Keratinocyte (primary cell): ENCODE measurements at regions not wholly inside any gene's neighbourhood (a gene's known extent, or its start where the extent isn't known, plus 50 kb on each side); places are given as distances from the start of the nearest gene placed in this dataset.

Source experiments
- DNase-seq: peaks from one replicate; pipeline ENCODE4 v3.0.0-alpha.2; 2011; ENCODE audit warnings: low read depth, missing footprints, low spot score
- FAIRE-seq: peaks from 2 replicates; lab custom pipeline; 2011; peaks lifted over from hg19 to GRCh38; lab: Jason Lieb, UNC
- H2AFZ ChIP-seq: 2 replicates; pipeline ENCODE4 v1.6.0; 2012; ENCODE audit warnings: low read length, control low read depth, inconsistent platforms; ENCODE audit not compliant: control insufficient read depth
- H3K27ac ChIP-seq: 2 replicates; pipeline ENCODE4 v1.5.1; 2011; ENCODE audit warnings: low read length; ENCODE audit not compliant: control insufficient read depth, insufficient read depth
- H3K27me3 ChIP-seq: 3 replicates; pipeline ENCODE4 v1.6.0; 2011; ENCODE audit warnings: low read length; ENCODE audit not compliant: control insufficient read depth, insufficient read depth; ENCODE audit errors: extremely low read depth
- H3K36me3 ChIP-seq, 2 experiments: 2 replicates in 1 of 2; 3 replicates in 1 of 2; pipeline ENCODE4 v1.5.1; 2011; ENCODE audit warnings: low read length in 2 of 2, mild to moderate bottlenecking in 1 of 2; ENCODE audit not compliant: control insufficient read depth in 2 of 2, insufficient read depth in 2 of 2; ENCODE audit errors: extremely low read depth in 1 of 2
- H3K4me1 ChIP-seq: 3 replicates; pipeline ENCODE4 v1.5.1; 2011; ENCODE audit warnings: low read length; ENCODE audit not compliant: control insufficient read depth, insufficient read depth; ENCODE audit errors: extremely low read depth
- H3K4me2 ChIP-seq: 3 replicates; pipeline ENCODE4 v1.6.0; 2011; ENCODE audit warnings: low read depth, low read length; ENCODE audit not compliant: control insufficient read depth, insufficient read depth; ENCODE audit errors: extremely low read depth
- H3K4me3 ChIP-seq, 3 experiments: fragments of 200-600 bp in 1 of 3; sonication (generic) in 1 of 3; 2 replicates in 2 of 3; 3 replicates in 1 of 3; pipeline ENCODE4 v1.5.1; 2011 to 2016; ENCODE audit warnings: low read length in 3 of 3, mild to moderate bottlenecking in 3 of 3, control low read depth in 2 of 3, inconsistent platforms in 1 of 3, low read depth in 1 of 3, mixed read lengths in 1 of 3, mixed run types in 1 of 3, moderate library complexity in 1 of 3; ENCODE audit not compliant: control insufficient read depth in 2 of 3, insufficient read depth in 2 of 3; ENCODE audit errors: extremely low read depth in 1 of 3
- H3K79me2 ChIP-seq: 2 replicates; pipeline ENCODE4 v1.6.0; 2012; ENCODE audit warnings: low read length; ENCODE audit not compliant: control insufficient read depth, insufficient read depth
- H3K9ac ChIP-seq: 3 replicates; pipeline ENCODE4 v1.6.0; 2011; ENCODE audit warnings: low read length; ENCODE audit not compliant: control insufficient read depth, insufficient read depth; ENCODE audit errors: extremely low read depth
- H3K9me1 ChIP-seq: 3 replicates; pipeline ENCODE4 v1.6.0; 2011; ENCODE audit warnings: low read length; ENCODE audit not compliant: control insufficient read depth, insufficient read depth; ENCODE audit errors: extremely low read depth
- H3K9me3 ChIP-seq: 2 replicates; pipeline ENCODE4 v1.5.1; 2012; ENCODE audit warnings: low read depth, low read length; ENCODE audit not compliant: control insufficient read depth
- H4K20me1 ChIP-seq: 3 replicates; pipeline ENCODE4 v1.6.0; 2011; ENCODE audit warnings: low read length; ENCODE audit not compliant: control insufficient read depth, insufficient read depth; ENCODE audit errors: extremely low read depth
- CTCF ChIP-seq, 3 experiments: IDR thresholded peaks in 1 of 3; conservative IDR thresholded peaks in 1 of 3; optimal IDR thresholded peaks in 1 of 3; 2 replicates in 2 of 3; 3 replicates in 1 of 3; pipeline versions ENCODE3 to v1.5.1; 2011; ENCODE audit warnings: low read length in 3 of 3, mild to moderate bottlenecking in 3 of 3, moderate library complexity in 2 of 3, control low read depth in 1 of 3, inconsistent platforms in 1 of 3; ENCODE audit not compliant: insufficient read depth in 2 of 3; ENCODE audit errors: extremely low read depth in 1 of 3
- EZH2 ChIP-seq: IDR thresholded peaks from one replicate; pipeline ENCODE4 v1.6.1; 2012; ENCODE audit warnings: inconsistent platforms, mild to moderate bottlenecking, low read length, moderate library complexity
- dilution Hi-C: fragments of 300-500 bp; cut with MboI; formaldehyde crosslinking; loops from one replicate; pipeline ENCODE4 v1.7.0; 2020; ENCODE audit warnings: low sequenced_read_pairs; ENCODE audit not compliant: extremely low pct_ligation_motif_present

GRCh38 chr1:69230208-69230607 is 337.5 kb upstream of the LRRC7 start:
- H3K9me3 ChIP-seq: no peaks in the 10 kb centered on the region
- H3K36me3 ChIP-seq: no peaks in the 10 kb centered on the region
- no peak overlapping the region for H3K4me2 ChIP-seq
- no peaks in the 10 kb centered on the region for H3K27me3 ChIP-seq
- TF ChIP-seq EZH2: no peak
- H3K27ac ChIP-seq: no peak overlapping the region
- H3K4me1 ChIP-seq: no peaks in the 10 kb centered on the region
- dilution Hi-C loops: no loop called here
- no peak overlapping the region for H3K9ac ChIP-seq
- H3K9me1 ChIP-seq: no peaks in the 10 kb centered on the region
- DNase-seq (no peak), FAIRE-seq (no peak)
- no peaks in the 10 kb centered on the region for H3K79me2 ChIP-seq
- H2AFZ ChIP-seq: no peak overlapping the region
- no peak overlapping the region for H3K4me3 ChIP-seq
- H4K20me1 ChIP-seq: no peaks in the 10 kb centered on the region

DNA sequence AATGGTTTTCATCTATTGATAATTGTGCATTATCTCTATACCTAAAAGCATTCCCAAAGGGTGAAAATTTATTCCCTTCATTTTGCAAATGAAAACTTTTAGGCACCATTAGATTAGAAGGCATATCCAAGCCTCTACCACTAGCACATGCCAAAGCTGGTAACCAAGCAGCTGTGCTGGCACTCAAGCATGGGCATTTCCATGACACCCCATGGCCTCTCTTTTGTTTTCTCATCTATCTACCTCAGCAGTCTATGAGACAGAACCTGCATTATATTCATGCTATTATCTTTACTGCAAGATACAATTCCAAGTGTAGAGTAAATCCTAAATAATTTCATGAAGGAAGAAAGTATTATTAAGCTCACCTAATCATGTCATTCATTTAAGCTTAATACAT is 334.3 kb upstream of the LRRC7 start:
- no peak for FAIRE-seq
- dilution Hi-C loops: no loop called here
- H3K79me2 ChIP-seq: no peaks in the 10 kb centered on the region

More for the DNA sequence above, 334.3 kb upstream of the LRRC7 start:
- Histone ChIP-seq H3K27me3 (no peaks in the 10 kb centered on the region), H3K4me1 (no peaks in the 10 kb centered on the region), H3K27ac (no peak overlapping the region), H3K9me3 (no peaks in the 10 kb centered on the region), H3K9ac (no peak overlapping the region), H3K36me3 (no peaks in the 10 kb centered on the region), H3K4me2 (no peak overlapping the region), H4K20me1 (no peaks in the 10 kb centered on the region), H2AFZ (no peak overlapping the region), H3K9me1 (no peaks in the 10 kb centered on the region), H3K4me3 (no peak overlapping the region)
- no peak for DNase-seq
- TF ChIP-seq CTCF (optimal IDR thresholded peaks at IDR 0.05 in 1 of 3, IDR thresholded peaks at IDR 0.05 in 1 of 3, conservative IDR thresholded peaks at IDR 0.05 in 1 of 3; ENCODE audit: extremely low read depth in 1 of 3, insufficient read depth in 2 of 3, low read length in 3 of 3): no peak
- no peak for TF ChIP-seq EZH2
